COLO829 (cell line): ENCODE measurements at regions not wholly inside any gene's neighbourhood (a gene's known extent, or its start where the extent isn't known, plus 50 kb on each side); places are given as distances from the start of the nearest gene placed in this dataset.

Source experiments
- DNase-seq: peaks from one replicate; pipeline ENCODE4 v3.0.0; 2012; ENCODE audit warnings: low spot score

DNA sequence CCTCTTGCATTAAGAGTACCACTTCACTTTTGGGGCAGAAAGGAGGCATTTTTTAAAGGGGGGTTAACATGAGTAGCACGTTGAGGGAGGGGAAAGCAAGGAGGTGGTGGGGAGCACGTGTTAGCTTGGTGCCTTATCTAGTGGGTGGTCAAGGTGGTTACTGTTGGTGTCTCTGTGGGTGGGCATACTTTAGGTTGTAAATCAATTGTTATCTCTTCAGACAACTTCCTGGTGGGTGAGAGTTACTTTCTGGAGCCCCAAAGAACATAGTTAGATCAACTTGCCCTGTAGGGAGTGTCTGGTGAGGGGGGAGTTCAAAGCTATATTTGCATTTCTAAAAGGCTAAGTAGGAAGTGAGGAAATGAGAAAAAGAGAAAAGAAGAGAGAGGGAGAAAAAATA, 297.7 kb upstream of the CLNK start:
- no peak for DNase-seq

DNA sequence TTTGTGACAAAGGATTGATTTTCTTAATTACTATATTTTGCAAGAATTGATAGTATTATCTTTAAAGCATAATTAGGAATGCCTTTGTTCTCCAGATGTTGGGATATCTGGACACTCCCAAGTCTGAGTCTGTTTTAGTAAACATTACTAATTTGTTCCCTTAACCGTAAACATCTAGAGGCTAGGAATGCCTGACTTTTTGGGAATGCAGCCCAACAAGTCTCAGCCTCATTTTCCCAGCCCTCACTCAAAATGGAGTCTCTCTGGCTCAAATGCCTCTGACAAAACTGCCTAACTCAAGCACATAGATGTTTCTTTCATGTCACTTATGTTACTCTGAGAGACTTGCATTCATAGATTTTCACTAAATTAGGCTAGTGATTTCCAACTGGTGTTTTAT, 297.0 kb upstream of the CLNK start:
- no peak for DNase-seq

DNA sequence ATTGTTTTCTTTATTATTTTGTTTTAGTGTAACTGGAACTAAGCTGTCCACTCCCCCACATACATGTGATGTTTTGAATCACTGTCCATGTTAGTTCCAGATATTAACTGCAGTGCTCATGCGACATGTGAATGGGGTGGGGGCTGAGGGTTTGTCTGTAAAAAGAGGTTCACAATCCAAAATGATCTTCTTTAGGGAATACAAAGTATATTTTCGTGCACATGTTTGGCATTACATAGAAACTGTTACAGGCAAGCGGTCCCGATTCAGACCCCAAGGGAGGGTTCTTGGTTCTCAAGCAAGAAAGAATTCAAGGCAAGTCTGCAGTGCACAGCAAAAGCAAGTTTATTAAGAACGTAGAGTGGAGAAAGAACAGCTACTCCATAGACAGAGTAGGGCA, 296.5 kb upstream of the CLNK start:
- no peak for DNase-seq

DNA sequence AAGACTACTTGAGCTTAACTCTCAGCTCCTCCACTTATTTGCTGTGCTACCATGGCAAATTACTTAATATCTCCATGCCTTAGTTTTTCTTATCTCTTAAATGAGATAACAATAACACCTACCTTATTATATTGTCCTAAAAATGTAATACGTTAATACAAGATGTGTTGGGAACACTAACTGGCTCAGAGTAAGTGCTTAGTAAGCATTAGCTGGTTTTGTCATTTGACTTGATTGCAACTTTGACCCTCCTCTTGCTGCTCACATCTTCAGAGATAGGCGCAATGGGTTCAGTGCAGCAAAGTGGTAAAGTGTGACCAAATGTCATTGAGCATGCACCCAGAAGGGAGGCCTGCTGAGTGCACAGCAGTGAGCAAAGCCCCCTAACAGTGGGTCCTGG, 294.5 kb upstream of the CLNK start:
- no peak for DNase-seq

DNA sequence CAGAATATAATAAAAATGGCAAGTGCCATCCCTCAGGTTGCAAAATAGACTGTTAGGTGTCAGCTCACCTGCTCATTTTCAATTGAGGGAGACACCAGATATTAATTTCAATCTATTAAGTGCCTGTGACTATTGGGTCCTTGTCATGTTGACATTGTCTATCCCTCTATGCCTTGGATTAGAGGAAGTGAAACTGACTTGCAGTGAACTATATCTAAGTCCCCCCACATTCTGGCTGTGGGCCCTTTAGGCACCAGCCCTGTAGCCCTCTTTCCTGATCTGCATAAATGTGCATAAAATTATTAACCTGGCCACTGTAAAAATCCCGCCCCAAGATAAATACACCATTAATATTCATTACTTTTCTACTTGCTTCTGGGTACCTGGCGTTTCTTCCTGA, 293.0 kb upstream of the CLNK start:
- no peak for DNase-seq

DNA sequence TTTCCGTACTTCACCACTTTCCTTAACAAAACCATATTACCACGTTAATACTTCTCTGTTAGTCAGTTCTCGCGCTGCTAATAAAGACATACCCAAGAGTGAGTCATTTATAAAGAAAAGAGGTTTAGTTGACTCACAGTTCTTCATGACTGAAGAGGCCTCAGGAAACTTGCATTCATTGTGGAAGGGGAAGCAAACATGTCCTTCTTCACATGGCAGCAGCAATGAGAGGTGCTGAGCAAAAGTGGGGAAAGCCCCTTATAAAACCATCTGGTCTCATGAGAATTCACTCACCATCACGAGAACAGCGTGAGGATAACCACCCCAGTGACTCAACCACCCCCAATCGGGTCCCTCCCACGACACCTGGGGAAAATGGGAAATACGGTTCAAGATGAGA, 289.8 kb upstream of the CLNK start:
- DNase-seq = no peak

DNA sequence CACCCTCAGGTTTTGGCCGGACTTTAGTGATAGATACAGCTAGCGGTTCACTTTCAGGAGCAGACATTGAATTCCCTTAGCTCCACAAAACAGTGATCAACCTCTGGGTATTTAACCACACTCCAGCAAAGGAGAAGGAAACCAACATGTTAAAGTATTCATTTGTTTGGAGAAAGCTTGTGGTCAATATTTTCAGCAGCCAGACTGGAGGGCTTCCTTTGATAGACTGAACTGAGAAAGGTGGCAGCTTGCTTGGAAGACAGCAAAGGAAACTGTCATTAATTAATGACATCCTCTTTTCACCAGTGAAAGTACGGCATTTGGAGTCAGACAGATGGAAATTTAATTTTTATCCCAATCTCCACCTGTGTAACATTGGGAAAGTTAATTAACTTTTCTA, 289.1 kb upstream of the CLNK start:
- no peak for DNase-seq

DNA sequence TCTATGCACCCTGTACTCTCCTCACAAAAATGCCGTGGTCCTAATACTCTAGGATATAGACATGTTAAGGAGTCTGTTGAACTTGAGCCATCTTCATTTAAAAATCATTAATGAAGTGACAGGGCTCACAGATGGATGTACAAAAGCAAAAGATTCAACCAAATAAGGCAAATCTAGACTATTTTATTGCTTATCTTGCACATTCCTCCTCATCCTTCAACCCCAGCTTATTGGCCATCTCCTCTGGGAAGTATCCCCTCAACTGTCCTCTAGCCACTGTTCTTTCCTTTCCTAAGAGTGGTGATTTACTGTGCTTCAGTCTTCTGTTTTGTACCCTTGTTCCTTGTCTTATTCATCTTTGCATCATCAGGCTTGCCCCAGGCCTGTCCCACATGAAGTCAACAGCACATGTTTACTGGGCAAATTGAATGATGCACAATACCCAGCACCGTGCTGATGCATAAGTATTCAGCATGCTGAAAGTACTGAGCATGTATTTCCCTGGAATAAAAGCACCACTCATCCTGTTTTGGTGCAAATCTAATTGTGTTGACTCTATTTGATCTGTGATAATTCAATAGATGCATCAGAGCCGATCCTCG, 287.3 kb upstream of the CLNK start:
- DNase-seq = no peak

DNA sequence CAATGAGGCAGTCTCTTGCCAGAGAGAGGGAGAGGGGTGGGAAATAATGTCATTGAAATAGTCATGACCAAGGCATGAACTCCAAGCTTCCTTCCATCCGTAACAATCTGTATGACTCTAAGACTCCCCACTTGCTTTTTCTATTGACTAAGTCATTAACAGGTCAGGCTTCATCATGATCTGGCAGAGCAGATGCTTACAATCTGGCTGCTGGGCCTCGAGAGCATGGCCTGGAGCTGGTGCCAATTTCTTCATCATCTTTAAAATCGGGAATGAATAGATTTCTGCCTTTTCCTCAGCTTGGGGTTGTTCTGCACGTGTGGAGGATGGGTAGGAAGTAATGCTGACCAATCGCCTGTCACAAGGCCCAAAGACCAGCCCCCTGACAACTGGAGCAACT, 280.6 kb upstream of the CLNK start:
- no peak for DNase-seq

DNA sequence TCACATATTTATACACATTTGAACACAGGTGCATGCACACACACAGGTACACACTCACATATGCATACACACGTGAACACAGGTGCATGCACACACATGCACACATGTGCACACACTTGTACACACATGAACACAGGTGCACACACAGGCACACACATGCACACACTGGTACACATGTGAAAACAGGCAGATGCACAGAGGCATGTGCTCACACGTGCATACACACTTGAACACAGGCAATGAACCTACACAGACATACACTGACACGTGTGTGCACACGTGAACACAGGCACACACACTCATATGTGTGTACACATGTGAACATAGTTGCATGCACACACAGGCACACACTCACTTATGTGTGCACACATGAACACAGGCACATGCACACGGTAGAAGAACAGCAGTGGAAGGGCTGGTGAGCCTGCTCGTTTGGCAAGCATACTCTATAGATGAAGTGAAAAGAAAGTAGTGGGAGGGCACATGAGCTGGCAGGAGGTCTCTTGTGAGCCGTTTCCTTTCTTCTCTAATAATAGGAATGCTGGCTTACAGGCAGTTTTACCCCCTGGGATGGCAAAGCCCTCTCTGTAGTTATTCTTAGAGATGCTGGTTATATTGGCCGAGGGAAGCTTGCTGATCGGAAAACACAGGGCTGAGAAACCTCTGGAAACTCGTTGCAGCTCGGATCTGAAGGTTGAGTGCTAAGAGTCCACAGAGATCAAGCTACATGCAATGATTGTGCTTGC, 279.6 kb upstream of the CLNK start:
- DNase-seq = no peak

DNA sequence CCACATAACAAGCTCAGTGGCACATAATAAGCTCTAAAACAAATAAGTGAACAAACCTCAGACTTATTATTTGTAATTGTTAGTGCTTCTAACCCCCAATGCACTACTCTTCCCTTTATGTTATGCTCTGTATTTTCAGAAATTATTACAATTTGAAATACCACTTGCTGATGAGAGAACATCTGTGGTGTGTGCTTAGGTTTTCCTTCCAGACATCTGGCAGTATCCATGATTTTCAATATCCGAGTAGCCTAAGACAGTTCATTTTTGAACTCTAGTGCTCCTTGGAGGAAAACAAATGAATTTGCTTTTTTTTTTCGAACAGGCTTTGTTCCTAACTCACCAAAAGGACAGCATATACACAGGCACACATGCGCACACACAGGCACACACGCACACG, 278.7 kb upstream of the CLNK start:
- no peak for DNase-seq

DNA sequence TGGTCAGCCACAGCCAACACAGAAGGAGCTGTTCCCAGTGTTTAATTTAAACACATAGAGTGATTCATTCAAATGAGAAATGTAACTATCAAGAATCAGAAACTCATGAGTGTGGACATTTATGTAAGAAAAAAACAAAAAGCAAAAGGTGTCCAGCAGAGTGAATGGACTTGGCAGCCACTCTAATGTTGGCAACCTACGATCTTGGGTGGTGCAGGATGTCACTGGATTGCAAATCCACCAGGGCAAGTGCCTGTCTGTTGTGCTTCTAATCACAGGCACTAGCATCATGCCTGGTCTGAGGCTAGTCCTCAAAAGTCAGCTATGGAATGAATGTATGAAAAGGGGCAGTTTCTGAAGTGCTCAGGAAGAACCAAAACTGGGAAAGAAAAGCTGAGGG, 277.7 kb upstream of the CLNK start:
- DNase-seq = no peak

DNA sequence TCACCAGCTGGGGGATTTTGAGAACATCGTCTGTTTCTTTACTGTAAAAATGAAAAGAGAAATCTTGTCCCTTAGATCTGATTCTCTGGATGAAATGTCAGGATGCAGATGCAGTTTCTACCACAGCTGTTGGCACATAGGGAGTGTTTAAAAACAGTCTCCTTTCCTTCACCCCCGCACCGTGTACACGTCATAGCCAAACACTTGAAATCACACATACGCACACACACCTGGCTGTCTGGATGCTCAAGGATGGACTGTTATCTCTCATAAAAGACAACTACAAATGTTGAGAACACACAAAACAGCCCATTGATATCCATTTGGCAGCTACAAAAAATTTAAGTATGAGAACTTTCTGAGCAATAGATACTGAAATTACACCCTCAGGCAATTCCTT, 275.8 kb upstream of the CLNK start:
- DNase-seq = no peak

DNA sequence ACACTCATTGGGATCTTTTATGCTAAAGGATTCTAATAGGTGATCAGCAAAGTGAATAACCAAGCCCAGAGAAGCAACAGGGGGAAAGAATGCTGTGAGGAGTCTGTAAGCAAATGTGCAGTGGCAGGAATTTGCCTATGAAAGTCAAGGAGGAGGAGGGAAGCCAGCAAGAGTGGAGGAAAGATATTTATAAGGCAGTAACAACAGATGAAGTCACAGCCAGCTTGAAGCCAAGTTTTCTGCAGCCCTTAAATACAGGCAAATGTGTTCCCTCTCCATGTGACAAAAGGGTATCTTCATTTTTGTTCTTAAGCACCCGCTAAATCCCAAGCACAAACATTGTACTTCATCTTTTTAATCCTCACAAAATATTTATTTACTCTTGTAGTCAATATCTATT, 275.0 kb upstream of the CLNK start:
- no peak for DNase-seq

DNA sequence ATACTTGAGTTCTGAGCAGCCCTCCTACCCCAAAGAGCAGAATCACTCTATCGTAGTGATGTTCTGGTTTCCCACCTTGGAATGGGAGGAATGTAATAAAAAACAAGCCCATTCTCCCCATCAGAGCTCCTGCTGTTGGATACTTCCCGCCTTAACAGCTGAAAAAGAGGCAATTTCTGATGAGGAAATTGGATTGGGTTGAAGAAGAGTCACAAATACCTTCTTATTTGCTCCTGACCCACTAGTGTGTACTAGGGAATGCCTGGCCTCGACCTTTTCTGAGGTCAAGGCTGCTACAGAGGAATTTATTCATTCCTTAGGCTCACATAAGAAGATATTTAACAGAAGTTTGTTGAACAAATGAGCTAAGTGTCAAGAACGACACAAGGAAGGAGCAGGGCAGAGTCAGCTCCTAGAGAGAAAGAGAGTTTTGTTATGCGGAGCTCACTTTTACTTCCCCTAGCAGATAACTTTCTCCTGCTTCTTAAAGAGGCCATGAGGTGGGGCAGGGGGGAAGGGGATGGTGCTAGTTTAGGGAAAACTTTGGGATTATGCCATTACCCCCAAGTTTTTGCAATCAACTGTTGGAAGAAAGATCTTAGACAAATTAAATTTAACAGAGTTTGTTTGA, 273.8 kb upstream of the CLNK start:
- DNase-seq = no peak

DNA sequence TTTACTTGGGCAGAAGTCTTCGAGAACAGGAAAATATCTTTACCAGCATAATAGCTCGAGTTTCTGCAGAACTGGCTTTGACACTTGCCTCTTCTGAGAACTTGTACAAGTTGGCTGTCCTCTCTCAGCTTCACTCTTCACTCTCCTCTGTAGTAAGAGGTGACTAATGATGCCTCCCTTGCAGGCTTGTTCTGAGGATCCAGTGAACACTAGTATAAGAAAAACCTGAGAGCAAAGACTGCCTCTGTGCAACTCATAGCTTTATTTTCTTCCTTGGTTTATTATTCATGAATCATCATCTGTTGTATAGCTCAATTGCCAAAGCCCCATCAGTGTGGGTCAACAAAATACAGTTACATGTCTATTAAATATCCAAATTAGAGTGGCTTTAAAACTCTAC, 266.7 kb upstream of the CLNK start:
- DNase-seq = no peak

DNA sequence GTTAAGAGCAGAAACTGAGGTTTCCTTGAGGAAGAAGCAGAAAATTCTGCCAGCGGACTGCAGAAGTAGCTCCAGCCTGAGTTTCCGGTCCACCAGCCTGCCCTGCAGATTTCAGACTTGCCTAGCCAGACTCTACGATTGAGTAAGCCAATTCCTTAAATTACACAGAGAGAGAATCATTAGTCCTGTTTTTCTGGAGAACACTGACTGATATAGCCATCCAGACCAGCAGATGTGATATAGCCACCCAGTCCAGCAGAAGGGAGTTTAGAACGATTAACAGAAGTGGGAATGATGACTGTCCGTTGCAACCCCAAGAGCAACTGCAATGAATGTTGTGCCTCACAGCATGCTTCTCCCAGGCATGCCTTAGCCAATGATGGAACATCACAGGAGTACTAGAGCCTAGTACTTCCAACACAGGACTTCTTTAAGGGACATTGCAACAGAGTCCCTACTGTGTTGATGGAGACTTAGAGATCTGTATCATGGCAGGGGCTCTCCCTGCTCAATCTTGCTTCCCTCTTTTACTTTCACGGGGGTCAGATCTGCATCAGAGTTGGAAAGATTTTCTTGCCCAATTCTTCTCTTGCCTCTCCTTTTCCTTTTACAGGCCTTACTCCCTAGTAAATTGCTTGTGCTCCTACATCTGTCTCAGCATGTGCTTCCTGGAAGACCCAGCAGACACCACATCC, 264.6 kb upstream of the CLNK start:
- DNase-seq = no peak

DNA sequence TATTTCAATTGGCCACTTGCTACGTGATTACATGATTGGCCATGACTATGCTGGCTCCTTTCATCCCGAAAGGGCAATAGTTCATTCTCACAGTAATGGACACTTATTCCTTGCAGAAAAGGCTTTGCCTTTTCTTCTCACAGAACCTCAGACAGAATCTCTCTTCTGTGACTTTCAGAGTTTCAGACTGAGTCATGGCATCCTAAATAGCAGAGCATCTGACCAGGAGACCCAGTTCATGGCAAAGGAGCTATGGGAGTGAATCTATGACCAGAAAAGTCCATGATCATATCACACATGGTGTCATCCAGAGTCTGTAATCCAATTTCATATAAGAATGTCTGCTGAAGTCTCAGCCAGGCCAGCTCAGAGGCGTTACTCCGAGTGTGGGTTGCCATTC, 263.3 kb upstream of the CLNK start:
- no peak for DNase-seq

DNA sequence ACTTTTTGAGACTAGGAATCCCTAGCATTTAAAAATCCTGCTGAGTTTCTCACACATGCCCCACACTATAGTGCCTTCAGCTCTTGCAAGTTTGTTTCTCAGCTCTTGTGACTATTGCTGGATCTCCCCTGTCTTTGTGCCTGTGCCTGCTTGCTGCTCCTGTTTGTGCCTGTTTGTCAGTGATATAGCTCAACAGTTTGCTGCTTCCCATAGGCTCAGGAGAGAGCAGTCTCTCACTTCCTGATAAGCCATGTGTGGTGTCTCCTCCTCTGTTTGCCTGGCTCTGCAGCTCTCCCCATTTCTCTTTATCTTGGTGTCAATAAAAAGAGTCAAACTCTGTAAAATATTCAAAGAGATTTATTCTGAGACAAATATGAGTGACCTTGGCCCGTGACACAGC, 259.8 kb upstream of the CLNK start:
- DNase-seq = no peak

DNA sequence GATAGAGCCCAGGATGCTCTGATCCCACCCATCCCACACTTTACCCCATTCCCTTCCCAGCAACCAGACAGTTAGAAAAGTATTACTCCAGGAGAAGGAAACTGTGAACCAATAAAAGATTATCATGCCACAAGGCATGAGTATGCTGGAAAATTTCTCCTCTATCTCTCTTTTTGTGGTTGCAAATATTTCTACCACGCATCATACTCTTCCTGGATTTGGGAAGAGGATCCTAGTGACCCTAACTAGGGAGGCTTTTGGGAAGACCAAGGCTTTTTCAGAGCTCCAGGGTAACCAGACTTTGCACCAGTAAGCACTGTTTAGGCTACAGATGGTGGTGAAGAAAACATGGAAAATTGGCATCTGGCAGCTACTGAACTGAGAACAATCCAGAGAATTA, 257.6 kb upstream of the CLNK start:
- DNase-seq = no peak

DNA sequence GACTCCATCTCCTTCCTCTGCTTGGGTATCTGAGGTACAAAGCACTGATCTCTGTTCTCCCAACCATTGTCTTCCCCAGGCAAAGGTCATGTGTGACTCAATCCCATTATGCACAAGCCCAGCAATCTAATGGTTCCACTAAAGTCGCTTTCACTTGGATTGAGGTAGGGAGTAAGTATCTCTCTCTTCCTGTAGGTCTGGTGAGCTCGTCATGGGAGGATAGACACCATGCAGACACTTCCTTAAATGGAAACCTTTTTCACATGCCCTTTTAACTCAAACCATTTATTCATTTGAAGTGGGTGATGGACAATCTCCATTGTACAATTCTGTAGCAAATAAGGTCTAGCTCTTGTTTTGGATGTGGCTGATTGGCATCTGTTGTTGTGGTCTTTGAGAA, 245.2 kb upstream of the CLNK start:
- no peak for DNase-seq

DNA sequence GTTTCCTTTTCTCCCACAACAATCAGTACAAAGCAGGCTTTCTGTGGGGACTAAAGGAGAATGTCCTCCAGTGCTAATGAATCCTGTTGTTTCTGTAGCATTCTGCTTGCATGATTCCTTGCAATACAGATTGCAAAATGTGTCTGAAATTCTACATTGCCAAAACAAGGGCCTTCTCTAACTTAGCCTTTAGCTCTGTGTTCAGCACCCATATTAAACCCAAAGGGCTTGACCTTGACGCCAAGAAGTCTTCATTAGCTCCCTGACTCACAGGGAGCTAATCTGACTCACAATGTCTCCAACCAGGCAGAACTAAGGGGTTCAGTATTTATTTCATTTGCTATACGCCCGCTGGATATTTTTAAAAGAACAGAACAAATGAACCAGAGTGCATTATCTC, 241.4 kb upstream of the CLNK start:
- no peak for DNase-seq

DNA sequence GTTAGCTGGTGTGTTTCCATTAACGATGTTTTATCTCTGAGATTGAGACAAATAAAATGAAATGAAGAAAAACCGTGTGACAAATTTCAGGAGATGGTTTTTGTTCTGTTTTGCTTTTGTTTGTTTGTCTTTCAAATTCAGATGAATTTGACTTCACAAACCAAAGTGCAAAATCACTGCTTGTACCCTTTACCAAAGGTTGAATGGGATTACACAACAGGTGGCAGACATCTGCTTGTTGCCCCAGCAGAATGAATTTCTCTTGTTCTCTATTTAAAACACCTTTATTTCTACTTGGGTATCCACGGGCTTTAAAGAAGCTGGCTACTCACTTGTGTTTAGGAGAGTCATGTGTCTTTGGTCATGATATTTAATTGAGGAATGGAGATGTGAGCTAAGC, 239.7 kb upstream of the CLNK start:
- DNase-seq = no peak
